GM12873 (cell line): ENCODE measurements at regions not wholly inside any gene's neighbourhood (a gene's known extent, or its start where the extent isn't known, plus 50 kb on each side); places are given as distances from the start of the nearest gene placed in this dataset.

Experiments used
- TF ChIP-seq, protein P1 (sequence below): IDR thresholded peaks from 2 replicates; pipeline ENCODE4 v1.5.1; 2012; ENCODE audit warnings: low read depth, mild to moderate bottlenecking, moderate library complexity, low read length, control low read depth; ENCODE audit not compliant: insufficient read depth; ENCODE audit errors: missing control alignments

GRCh38 chr14:105852378-105853088 lies 326.1 kb downstream of the TMEM121 start:
- TF ChIP-seq, protein P1, sequence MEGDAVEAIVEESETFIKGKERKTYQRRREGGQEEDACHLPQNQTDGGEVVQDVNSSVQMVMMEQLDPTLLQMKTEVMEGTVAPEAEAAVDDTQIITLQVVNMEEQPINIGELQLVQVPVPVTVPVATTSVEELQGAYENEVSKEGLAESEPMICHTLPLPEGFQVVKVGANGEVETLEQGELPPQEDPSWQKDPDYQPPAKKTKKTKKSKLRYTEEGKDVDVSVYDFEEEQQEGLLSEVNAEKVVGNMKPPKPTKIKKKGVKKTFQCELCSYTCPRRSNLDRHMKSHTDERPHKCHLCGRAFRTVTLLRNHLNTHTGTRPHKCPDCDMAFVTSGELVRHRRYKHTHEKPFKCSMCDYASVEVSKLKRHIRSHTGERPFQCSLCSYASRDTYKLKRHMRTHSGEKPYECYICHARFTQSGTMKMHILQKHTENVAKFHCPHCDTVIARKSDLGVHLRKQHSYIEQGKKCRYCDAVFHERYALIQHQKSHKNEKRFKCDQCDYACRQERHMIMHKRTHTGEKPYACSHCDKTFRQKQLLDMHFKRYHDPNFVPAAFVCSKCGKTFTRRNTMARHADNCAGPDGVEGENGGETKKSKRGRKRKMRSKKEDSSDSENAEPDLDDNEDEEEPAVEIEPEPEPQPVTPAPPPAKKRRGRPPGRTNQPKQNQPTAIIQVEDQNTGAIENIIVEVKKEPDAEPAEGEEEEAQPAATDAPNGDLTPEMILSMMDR = no peak

- TF ChIP-seq, protein P1 = no peak
Measured at GRCh38 chr14:105853089-105853906, 326.9 kb downstream of the TMEM121 start.

DNA sequence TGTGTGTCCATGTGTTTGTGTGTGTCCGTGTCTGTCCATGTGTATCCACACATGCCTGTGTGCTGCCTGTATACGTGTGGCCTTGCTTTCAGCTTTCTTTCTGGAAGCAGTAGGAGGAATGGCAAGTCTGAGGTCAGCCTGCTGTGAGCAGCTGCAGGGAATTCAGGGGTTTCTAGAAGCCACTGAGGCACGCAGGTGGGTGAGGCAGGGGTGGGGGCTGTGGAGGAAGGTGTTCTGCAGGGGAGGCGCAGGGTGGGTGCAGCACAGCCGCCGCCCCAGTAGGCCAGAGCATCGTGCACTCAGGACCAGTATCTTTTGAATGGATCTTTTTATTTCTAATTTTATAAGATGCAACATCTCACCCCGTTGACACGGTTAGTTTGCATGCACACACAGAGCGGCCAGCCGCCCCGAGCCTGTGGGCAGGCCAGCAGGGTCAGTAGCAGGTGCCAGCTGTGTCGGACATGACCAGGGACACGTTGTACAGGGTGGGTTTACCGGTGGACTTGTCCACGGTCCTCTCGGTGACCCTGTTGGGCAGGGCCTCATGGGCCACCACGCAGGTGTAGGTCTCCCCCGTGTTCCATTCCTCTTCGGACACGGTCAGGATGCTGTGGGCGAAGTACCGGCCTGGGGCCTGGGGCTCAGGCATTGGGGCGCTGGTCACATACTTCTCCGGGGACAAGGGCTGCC lies 327.7 kb downstream of the TMEM121 start:
- TF ChIP-seq, protein P1 = no peak

- TF ChIP-seq, protein P1 = no peak
Measured at GRCh38 chr14:105854600-105855245, 328.3 kb downstream of the TMEM121 start.

DNA sequence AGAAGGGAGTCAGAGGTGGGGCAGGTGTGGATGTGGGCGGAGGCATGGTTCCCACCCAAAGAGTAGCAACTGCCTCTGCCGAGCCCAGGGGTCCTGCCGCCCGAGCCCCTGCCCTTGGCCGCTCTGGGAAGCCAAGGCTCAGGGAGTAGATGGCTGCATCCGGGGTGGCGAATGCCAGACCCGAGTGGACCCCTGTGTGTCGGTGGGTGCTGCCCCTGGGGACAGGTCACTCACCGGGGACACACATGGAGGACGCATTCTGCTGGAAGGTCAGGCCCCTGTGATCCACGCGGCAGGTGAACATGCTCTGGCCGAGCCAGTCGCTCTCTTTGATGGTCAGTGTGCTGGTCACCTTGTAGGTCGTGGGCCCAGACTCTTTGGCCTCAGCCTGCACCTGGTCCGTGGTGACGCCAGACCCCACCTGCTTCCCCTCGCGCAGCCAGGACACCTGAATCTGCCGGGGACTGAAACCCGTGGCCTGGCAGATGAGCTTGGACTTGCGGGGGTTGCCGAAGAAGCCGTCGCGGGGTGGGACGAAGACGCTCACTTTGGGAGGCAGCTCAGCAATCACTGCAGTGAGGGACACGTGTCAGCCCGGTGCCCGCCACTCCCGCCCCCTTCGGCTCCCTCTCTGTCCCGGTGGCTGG lies 329.0 kb downstream of the TMEM121 start:
- TF ChIP-seq, protein P1 = no peak

DNA sequence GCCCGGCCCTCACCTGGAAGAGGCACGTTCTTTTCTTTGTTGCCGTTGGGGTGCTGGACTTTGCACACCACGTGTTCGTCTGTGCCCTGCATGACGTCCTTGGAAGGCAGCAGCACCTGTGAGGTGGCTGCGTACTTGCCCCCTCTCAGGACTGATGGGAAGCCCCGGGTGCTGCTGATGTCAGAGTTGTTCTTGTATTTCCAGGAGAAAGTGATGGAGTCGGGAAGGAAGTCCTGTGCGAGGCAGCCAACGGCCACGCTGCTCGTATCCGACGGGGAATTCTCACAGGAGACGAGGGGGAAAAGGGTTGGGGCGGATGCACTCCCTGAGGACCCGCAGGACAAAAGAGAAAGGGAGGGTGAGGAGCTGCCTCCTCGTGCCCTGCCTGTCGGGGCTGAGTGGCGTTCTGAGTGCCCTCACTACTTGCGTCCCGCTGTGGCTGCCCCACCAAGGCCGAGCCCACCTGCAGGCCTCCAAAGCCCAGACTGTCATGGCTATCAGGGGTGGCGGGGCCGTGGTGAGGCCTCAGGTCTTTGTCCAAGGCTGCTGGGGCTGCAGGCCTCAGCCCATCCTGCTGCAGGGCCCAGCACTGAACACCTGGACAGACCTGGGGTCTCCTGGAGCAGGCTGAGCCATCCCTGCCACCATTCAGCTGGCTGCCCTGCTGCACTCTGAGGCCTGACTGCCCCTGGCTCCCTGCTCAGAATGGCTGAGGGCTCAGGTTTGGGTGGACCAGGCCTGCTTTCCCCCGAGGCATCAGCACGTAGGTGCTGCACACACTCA lies 329.7 kb downstream of the TMEM121 start:
- TF ChIP-seq, protein P1 = no peak
